OCI-M1 (cell line): ENCODE measurements at regions not wholly inside any gene's neighbourhood (a gene's known extent, or its start where the extent isn't known, plus 50 kb on each side); places are given as distances from the start of the nearest gene placed in this dataset.
"Not testable (repeated sequence)": the region's sequence is repeated elsewhere in the genome, so short reads cannot be mapped to it uniquely, and the experiment has no call there.

Experiments used
- DNase-seq: peaks from one replicate; lab custom pipeline; 2025; lab: John Stamatoyannopoulos, UW

DNA sequence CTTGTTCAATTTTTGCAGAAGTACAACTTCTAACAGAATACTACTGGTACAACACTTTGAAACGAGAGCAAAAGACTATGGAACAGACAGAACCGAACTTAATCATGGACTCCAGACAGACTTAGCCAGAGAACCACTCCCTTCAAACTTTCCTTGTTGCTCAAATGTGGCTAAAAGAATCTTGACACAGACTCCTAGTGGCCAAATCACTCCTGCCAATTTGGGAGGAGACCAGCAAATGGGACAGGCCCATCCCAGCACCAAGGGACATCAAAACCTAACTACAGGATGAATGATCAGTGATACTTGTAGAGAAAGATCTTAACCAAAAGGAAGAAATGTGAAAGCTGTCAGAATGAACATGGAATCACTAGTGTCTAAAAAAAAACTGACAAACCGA lies 154.0 kb downstream of the MATN1 start:
- no peak for DNase-seq

GRCh38 chr1:30562559-30562958 lies 160.8 kb downstream of the MATN1 start:
- DNase-seq, result no peak

- DNase-seq, result no peak
Measured at GRCh38 chr1:30551603-30552002, 171.8 kb downstream of the MATN1 start.

- no peak for DNase-seq
Measured at GRCh38 chr1:30550365-30551220, 172.8 kb downstream of the MATN1 start.

GRCh38 chr1:30549872-30550271 lies 173.5 kb downstream of the MATN1 start:
- not testable (repeated sequence) for DNase-seq

DNA sequence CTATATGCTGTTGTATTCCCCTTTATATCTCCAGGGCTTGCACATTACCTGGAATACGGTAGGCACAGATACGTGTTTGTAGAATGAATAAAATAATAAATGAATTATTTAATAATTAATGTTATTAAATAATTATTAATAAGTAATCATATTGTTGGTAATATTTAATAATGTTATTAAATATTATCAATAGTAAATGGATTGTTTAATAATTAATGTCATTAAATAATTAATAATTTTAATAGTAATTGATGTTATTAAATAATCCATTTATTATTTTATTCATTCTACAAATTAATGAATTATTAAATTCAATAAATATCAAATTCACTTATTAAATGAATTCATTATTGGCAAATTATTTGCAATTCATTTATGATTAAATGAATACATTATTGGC lies 175.1 kb downstream of the MATN1 start:
- DNase-seq, result no peak

DNA sequence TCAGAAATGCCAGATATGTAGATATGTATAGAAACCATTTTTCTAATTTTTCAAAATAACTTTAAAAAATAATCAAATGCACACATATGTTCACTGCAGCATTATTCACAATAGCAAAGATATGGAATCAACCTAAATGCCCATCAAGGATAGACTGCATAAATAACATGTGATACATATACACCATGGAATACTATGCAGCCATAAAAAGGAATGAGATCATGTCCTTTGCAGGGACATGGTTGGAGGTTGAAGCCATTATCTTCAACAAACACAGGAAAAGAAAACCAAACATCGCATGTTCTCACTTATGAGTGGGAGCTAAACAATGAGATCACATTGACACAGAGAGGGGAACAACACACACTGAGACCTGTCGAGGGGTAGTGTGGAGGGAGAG lies 176.1 kb downstream of the MATN1 start:
- not testable (repeated sequence) for DNase-seq

DNA sequence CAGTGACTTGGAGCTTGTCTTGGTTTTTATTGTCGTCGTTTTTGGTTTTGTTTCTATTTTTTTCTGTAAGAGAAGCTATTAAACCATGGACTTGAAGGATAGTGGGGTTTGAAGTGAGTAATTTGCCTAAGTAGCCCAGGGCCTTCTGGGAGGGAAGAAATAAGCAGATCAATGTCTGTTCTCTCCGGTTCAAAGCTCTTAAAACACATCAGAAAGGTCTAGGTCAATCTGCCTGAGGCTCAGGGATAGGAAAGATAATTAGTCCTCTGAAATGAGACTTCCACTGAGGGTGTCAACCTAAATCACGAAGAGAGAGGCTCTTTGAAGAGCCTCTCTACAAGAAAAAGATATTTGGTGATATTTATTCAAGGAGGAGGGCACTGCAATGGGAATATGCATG lies 178.0 kb downstream of the MATN1 start:
- DNase-seq, result no peak

- DNase-seq, result no peak
Measured at GRCh38 chr1:30541721-30542485, 181.5 kb downstream of the MATN1 start.

DNA sequence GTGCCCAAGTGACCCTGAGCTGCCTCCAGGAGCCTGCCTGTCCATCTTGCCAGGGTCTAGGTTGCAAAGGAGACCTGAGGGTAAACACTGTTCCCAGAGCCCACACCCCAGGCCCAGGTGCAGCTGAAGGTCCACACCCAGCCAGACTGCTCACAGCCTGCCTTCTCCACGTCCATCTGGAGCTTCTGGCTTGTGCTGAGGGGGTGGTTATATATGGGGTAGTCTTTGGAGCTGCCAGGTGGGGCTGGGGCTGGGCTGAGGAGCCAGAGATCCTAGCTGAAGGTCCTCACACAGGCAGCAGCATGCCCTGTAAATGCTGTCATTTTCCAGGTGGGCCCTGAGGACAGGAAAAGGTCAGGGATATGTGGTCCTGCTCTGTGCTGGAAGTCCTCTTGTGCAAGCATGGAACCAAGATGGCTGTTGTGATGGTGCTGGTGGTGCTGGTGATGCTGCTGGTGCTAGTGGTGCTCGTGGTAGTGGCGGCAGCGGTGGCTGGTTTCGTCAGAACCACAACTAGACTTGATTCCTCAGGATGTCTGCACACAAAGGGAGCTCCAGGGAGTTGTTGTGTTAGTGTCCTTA lies 182.7 kb downstream of the MATN1 start:
- no peak for DNase-seq

- no peak for DNase-seq
Measured at GRCh38 chr1:30539884-30540283, 183.5 kb downstream of the MATN1 start.

- DNase-seq, result no peak
Measured at GRCh38 chr1:30538993-30539867, 184.2 kb downstream of the MATN1 start.

- DNase-seq, result no peak
Measured at GRCh38 chr1:30538226-30538992, 185.0 kb downstream of the MATN1 start.

GRCh38 chr1:30537279-30537678 lies 186.1 kb downstream of the MATN1 start:
- no peak for DNase-seq

DNA sequence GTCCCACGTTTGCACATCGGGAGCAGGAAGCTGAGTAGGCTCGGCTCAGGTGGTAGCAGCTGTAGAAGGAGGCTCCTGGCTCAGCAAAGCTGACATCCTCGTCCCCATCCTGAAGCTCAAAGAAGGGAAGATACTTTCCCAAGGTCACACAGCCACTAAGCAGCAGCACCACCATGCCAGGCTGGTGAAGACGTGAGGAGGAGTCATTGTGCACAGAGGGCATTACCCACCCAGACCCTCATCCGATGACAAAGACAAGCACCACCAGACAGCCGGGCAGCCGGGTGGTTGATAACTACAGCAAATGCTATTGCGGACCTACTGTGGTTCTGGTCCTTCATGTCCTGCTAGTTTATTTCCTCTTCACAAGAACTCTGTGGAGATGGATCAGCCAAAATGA lies 186.9 kb downstream of the MATN1 start:
- DNase-seq, result no peak

GRCh38 chr1:30535595-30536325 lies 187.6 kb downstream of the MATN1 start:
- no peak for DNase-seq

GRCh38 chr1:30534551-30534940 lies 188.8 kb downstream of the MATN1 start:
- DNase-seq, result no peak

- DNase-seq, result no peak
Measured at GRCh38 chr1:30533796-30534550, 189.4 kb downstream of the MATN1 start.

DNA sequence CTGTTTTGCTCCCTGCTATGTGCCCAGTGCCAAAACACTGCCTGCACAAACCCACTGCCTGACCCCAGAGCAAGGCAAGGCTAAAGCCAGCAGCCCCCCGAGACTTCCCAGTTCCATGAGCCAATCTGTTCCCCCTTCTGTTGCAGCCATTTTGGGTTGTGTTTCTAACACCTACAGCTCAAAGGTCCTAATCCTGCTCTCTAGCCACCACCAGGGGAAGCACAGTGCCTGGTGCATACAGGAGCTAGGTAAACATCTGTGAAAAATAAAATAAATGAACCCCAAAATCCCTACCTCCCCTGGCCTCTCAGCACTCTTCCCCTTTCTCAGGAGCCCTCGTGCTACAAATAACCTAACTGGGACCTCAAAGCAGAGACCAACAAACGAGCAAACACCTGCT lies 190.2 kb downstream of the MATN1 start:
- no peak for DNase-seq

- DNase-seq, result no peak
Measured at GRCh38 chr1:30532621-30533020, 190.8 kb downstream of the MATN1 start.
